Thoracic aorta (tissue), 2 donors: ENCODE measurements at regions not wholly inside any gene's neighbourhood (a gene's known extent, or its start where the extent isn't known, plus 50 kb on each side); places are given as distances from the start of the nearest gene placed in this dataset.
"Not testable (repeated sequence)": the region's sequence is repeated elsewhere in the genome, so short reads cannot be mapped to it uniquely, and the experiment has no call there.

Experiments used
- ATAC-seq: fragments of 150-250 bp; one replicate; pipeline ENCODE4 v1.8.0; 2017; ENCODE audit warnings: low read depth; ENCODE audit not compliant: insufficient number of reproducible peaks, low FRiP score
- DNase-seq: peaks from one replicate; pipeline ENCODE4 v3.0.0-alpha.2; 2020; ENCODE audit warnings: low spot score
- H3K27ac ChIP-seq, 2 donors: fragments of 200-600 bp; sonication (generic); 1 replicate in 1 of 2; 2 replicates in 1 of 2; pipeline ENCODE4 v1.5.1; 2016; ENCODE audit warnings: mild to moderate bottlenecking in 2 of 2, moderate library complexity in 2 of 2
- H3K27me3 ChIP-seq: fragments of 200-600 bp; sonication (generic); replicated peaks from 2 replicates; pipeline ENCODE4 v1.6.0; 2016; ENCODE audit warnings: mild to moderate bottlenecking; ENCODE audit not compliant: insufficient read depth
- H3K36me3 ChIP-seq: fragments of 200-600 bp; sonication (generic); one replicate; pipeline ENCODE4 v1.5.1; 2016
- H3K4me1 ChIP-seq, 2 donors: fragments of 200-600 bp; sonication (generic); 1 replicate in 1 of 2; 2 replicates in 1 of 2; pipeline versions ENCODE4 v1.5.1 to v1.6.0; 2016; ENCODE audit warnings: low read depth in 2 of 2, mild to moderate bottlenecking in 1 of 2; ENCODE audit not compliant: control insufficient read depth in 1 of 2
- H3K4me3 ChIP-seq: fragments of 200-600 bp; sonication (generic); 2 replicates; pipeline ENCODE4 v1.5.1; 2016; ENCODE audit warnings: mild to moderate bottlenecking
- H3K9me3 ChIP-seq: fragments of 200-600 bp; sonication (generic); 2 replicates; pipeline ENCODE4 v1.5.1; 2016
- TF ChIP-seq, protein P1 (sequence below): fragments of 200-600 bp; sonication (generic); IDR thresholded peaks from one replicate; pipeline ENCODE4 v1.5.1; 2019; ENCODE audit warnings: antibody characterized with exemption

- Histone ChIP-seq H3K36me3 (no peaks in the 10 kb centered on the region), H3K9me3 (no peaks in the 10 kb centered on the region), H3K27me3 (no peaks in the 10 kb centered on the region), H3K27ac (no peak overlapping the region), H3K4me1 (no peaks in the 10 kb centered on the region), H3K4me3 (no peak overlapping the region)
- ATAC-seq: no peak
- TF ChIP-seq, protein P1, sequence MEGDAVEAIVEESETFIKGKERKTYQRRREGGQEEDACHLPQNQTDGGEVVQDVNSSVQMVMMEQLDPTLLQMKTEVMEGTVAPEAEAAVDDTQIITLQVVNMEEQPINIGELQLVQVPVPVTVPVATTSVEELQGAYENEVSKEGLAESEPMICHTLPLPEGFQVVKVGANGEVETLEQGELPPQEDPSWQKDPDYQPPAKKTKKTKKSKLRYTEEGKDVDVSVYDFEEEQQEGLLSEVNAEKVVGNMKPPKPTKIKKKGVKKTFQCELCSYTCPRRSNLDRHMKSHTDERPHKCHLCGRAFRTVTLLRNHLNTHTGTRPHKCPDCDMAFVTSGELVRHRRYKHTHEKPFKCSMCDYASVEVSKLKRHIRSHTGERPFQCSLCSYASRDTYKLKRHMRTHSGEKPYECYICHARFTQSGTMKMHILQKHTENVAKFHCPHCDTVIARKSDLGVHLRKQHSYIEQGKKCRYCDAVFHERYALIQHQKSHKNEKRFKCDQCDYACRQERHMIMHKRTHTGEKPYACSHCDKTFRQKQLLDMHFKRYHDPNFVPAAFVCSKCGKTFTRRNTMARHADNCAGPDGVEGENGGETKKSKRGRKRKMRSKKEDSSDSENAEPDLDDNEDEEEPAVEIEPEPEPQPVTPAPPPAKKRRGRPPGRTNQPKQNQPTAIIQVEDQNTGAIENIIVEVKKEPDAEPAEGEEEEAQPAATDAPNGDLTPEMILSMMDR: no peak
- DNase-seq: no peak
Observed at GRCh38 chr12:38528527-38528926, 212.0 kb downstream of the ALG10B start.

- not testable (repeated sequence) for H3K27me3 ChIP-seq, ATAC-seq, H3K4me3 ChIP-seq, H3K36me3 ChIP-seq, H3K4me1 ChIP-seq, H3K27ac ChIP-seq, H3K9me3 ChIP-seq, DNase-seq
Observed at GRCh38 chr12:38529281-38529680, 212.7 kb downstream of the ALG10B start.

- TF ChIP-seq, protein P1: no peak
- no peak for ATAC-seq
- Histone ChIP-seq H3K4me3 (no peak overlapping the region), H3K9me3 (no peaks in the 10 kb centered on the region), H3K27me3 (no peaks in the 10 kb centered on the region), H3K4me1 (no peaks in the 10 kb centered on the region), H3K27ac (no peak overlapping the region), H3K36me3 (no peaks in the 10 kb centered on the region)
- no peak for DNase-seq
Observed at GRCh38 chr12:38538319-38538718, 221.7 kb downstream of the ALG10B start.

DNA sequence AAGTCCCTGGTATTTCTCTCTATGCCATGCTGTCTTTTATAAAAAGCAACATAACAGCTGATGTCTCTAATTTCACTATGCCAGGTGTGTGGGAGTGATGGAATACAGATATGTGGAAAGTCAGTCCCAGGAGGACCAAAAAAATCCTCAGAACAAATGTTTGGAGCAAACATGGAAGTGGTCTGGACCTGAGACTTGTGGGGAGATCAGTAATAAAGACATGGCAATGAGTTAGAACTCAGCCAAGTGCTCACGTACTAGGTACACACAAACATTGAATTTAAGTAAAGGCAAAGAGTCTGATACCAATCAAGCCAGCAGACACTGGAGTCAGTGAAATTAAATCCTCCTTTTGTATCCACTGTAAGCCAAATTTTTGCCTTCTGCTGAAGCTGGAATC lies 223.6 kb downstream of the ALG10B start:
- Histone ChIP-seq H3K4me1 (no peaks in the 10 kb centered on the region), H3K36me3 (no peaks in the 10 kb centered on the region), H3K27ac (no peak overlapping the region), H3K27me3 (no peaks in the 10 kb centered on the region), H3K4me3 (no peak overlapping the region), H3K9me3 (no peaks in the 10 kb centered on the region)
- DNase-seq: no peak
- TF ChIP-seq, protein P1: no peak
- no peak for ATAC-seq

- TF ChIP-seq, protein P1: no peak
- no peak overlapping the region for H3K27ac ChIP-seq
- H3K27me3 ChIP-seq: no peaks in the 10 kb centered on the region
Observed at GRCh38 chr12:38541849-38542248, 225.3 kb downstream of the ALG10B start.

DNA sequence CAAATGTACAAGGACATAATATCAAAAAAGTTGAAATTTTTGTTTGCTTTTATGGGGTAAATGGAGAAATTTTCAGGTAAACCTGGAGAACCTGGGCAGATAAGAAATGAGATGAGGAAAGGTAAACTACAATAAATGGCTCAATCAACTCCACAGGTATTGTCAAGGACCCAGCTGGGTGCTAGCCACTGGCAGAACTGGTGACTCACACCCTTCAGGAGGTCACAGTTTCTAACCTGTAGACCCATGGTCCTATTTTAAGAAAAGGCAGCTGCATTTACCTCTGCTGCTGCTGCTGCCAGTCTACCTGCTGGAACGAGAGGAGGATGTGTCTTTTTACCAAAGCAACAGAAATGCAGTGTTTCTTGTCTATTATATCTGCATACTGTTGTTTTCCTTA lies 226.6 kb downstream of the ALG10B start:
- Histone ChIP-seq H3K27me3 (no peaks in the 10 kb centered on the region), H3K27ac (no peak overlapping the region), H3K9me3 (no peaks in the 10 kb centered on the region), H3K4me1 (no peaks in the 10 kb centered on the region), H3K36me3 (no peaks in the 10 kb centered on the region), H3K4me3 (no peak overlapping the region)
- DNase-seq: no peak
- ATAC-seq: no peak
- TF ChIP-seq, protein P1: no peak

More at GRCh38 chr12:38541849-38542248, 225.3 kb downstream of the ALG10B start:
- ATAC-seq (no peak), DNase-seq (no peak)
- H3K4me3 ChIP-seq: no peak overlapping the region
- H3K36me3 ChIP-seq: no peaks in the 10 kb centered on the region
- no peaks in the 10 kb centered on the region for H3K9me3 ChIP-seq
- no peaks in the 10 kb centered on the region for H3K4me1 ChIP-seq
